Psoas muscle (tissue), 7 donors: ENCODE measurements at regions not wholly inside any gene's neighbourhood (a gene's known extent, or its start where the extent isn't known, plus 50 kb on each side); places are given as distances from the start of the nearest gene placed in this dataset.

Source experiments
- ATAC-seq, 4 donors: fragments of 200-7000 bp; cut with Tn5 transposase; one replicate each; pipeline ENCODE4 v1.9.1; 2020; ENCODE audit warnings: moderate library complexity in 3 of 4, mild to moderate bottlenecking in 2 of 4
- DNase-seq, 2 donors: peaks; one replicate each; pipeline ENCODE4 v3.0.0-alpha.2; 2020
- H3K27ac ChIP-seq: fragments of 200-600 bp; one replicate; pipeline ENCODE4 v1.8.0; 2022
- H3K27me3 ChIP-seq, 3 donors: fragments of 200-600 bp in 1 of 3; one replicate each; pipeline versions ENCODE4 v1.6.1 to v1.8.0; 2013 to 2022; ENCODE audit warnings: low read length in 2 of 3, mild to moderate bottlenecking in 2 of 3, moderate library complexity in 1 of 3; ENCODE audit not compliant: insufficient read depth in 3 of 3
- H3K36me3 ChIP-seq, 2 donors: fragments of 200-600 bp in 1 of 2; one replicate each; pipeline versions ENCODE4 v1.6.1 to v1.8.0; 2013 to 2022; ENCODE audit warnings: low read depth in 1 of 2, mild to moderate bottlenecking in 1 of 2, moderate library complexity in 1 of 2; ENCODE audit not compliant: insufficient read depth in 1 of 2
- H3K4me1 ChIP-seq: fragments of 200-600 bp; one replicate; pipeline ENCODE4 v1.8.0; 2022
- H3K4me3 ChIP-seq: fragments of 200-600 bp; one replicate; pipeline ENCODE4 v1.8.0; 2022; ENCODE audit warnings: mild to moderate bottlenecking
- H3K9me3 ChIP-seq: fragments of 200-600 bp; one replicate; pipeline ENCODE4 v1.8.0; 2022
- CTCF ChIP-seq: fragments of 200-600 bp; IDR thresholded peaks from one replicate; pipeline ENCODE4 v1.8.0; 2022; ENCODE audit warnings: antibody characterized with exemption
- WGBS, 3 donors: extraction: QIAGEN DNeasy Blood & Tissue Kit; methylation state at CpG; one replicate each; pipeline versions ENCODE4 v1.1.6 to v1.1.7; 2013; 5-methylcytosine and 5-hydroxymethylcytosine counted together
- intact Hi-C, 2 donors: fragments of 100-400 bp; cut with DNase I; formaldehyde crosslinking; loops; one replicate each; pipeline versions ENCODE4 v1.11.0 to v1.14.2; 2022
- donor health status: healthy with polysubstance abuse.
- donor health status: DM: no; HTN: no; CAD: no; lungs with moderate emphysema.
- donor health status: Bipolar disorder and iron deficiency.
- donor health status: healthy.
- donor health status: DM: yes; HTN: yes; CAD: no.
- donor health status: DM: no; HTN: no; CAD: no.
- donor health status: DM: yes; HTN: yes; CAD: no.

- WGBS, 3 donors = 80 to 86% (median 81%) methylated on average over 4 of the region's 4 CpGs
- TF ChIP-seq CTCF = no peak
- H3K36me3 ChIP-seq = no peaks in the 10 kb centered on the region
- intact Hi-C loops = no loop called here
- DNase-seq = no peak
- H3K4me3 ChIP-seq = no peak overlapping the region
- no peak for ATAC-seq
- no peak overlapping the region for H3K27ac ChIP-seq
- H3K4me1 ChIP-seq = no peaks in the 10 kb centered on the region
- H3K27me3 ChIP-seq = no peaks in the 10 kb centered on the region
- no peaks in the 10 kb centered on the region for H3K9me3 ChIP-seq
These were observed 149.3 kb upstream of the FSTL4 start for GRCh38 chr5:133761632-133762031.

- Histone ChIP-seq H3K36me3 (no peaks in the 10 kb centered on the region), H3K4me3 (no peak overlapping the region), H3K9me3 (no peaks in the 10 kb centered on the region), H3K4me1 (no peaks in the 10 kb centered on the region), H3K27ac (no peak overlapping the region), H3K27me3 (peaks cover 0 to 9% (median 0%) of the 10 kb centered on the region in 3 donors)
- ATAC-seq = no peak
- no peak for TF ChIP-seq CTCF
- WGBS, 3 donors = 88 to 93% (median 90%) methylated on average over 3 of the region's 3 CpGs
- intact Hi-C loops = no loop called here
- DNase-seq = no peak
These were observed 148.2 kb upstream of the FSTL4 start for GRCh38 chr5:133760532-133760931.

DNA sequence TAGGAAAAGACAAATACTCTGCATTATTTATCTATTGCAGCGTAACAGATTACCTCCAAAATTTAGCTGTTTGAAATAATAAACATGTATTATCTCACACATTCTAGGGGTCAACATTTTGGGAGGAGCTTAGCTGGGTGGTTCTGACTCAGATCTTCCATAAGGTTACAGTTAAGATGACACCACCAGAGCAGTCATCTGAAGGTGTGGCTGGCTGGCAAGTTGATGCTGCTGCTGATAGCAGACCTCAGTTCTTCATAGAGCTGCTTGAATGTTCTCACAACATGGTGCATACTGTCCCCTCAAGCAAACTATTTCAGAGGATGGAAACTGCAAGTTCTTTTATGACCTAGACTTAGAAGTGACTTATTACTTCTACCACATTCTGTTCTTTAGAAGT is 146.3 kb upstream of the FSTL4 start:
- TF ChIP-seq CTCF = no peak
- DNase-seq (no peak), ATAC-seq (no peak)
- 44 to 99% (median 97%) methylated on average over 1 of the region's 1 CpG for WGBS, 3 donors
- no peaks in the 10 kb centered on the region for H3K36me3 ChIP-seq
- no peaks in the 10 kb centered on the region for H3K4me1 ChIP-seq
- H3K9me3 ChIP-seq = no peaks in the 10 kb centered on the region
- peaks cover 0 to 9% (median 0%) of the 10 kb centered on the region in 3 donors for H3K27me3 ChIP-seq
- H3K27ac ChIP-seq = no peak overlapping the region
- intact Hi-C loops = no loop called here
- H3K4me3 ChIP-seq = no peak overlapping the region

- 48 to 50% (median 49%) methylated on average over 8 of the region's 8 CpGs for WGBS, 3 donors
- no peak for DNase-seq
- Histone ChIP-seq H3K4me3 (no peak overlapping the region), H3K9me3 (no peaks in the 10 kb centered on the region), H3K4me1 (no peaks in the 10 kb centered on the region), H3K27me3 (peaks cover 0 to 9% (median 0%) of the 10 kb centered on the region in 3 donors), H3K27ac (no peak overlapping the region), H3K36me3 (no peaks in the 10 kb centered on the region)
- intact Hi-C loops = no loop called here
- no peak for TF ChIP-seq CTCF
- no peak for ATAC-seq
These were observed 145.1 kb upstream of the FSTL4 start for GRCh38 chr5:133757396-133757945.

- DNase-seq (no peak), ATAC-seq (no peak)
- peaks cover 0 to 9% (median 0%) of the 10 kb centered on the region in 3 donors for H3K27me3 ChIP-seq
- no peak overlapping the region for H3K4me3 ChIP-seq
- no peaks in the 10 kb centered on the region for H3K9me3 ChIP-seq
- no peak overlapping the region for H3K27ac ChIP-seq
- TF ChIP-seq CTCF = no peak
- no peaks in the 10 kb centered on the region for H3K36me3 ChIP-seq
- 40 to 70% (median 57%) methylated on average over 3 of the region's 3 CpGs for WGBS, 3 donors
- H3K4me1 ChIP-seq = no peaks in the 10 kb centered on the region
- intact Hi-C loops = no loop called here
These were observed 144.4 kb upstream of the FSTL4 start for GRCh38 chr5:133756756-133757155.
